ENCODE measurements at regions not wholly inside any gene's neighbourhood (a gene's known extent, or its start where the extent isn't known, plus 50 kb on each side); places are given as distances from the start of the nearest gene placed in this dataset.

DNA sequence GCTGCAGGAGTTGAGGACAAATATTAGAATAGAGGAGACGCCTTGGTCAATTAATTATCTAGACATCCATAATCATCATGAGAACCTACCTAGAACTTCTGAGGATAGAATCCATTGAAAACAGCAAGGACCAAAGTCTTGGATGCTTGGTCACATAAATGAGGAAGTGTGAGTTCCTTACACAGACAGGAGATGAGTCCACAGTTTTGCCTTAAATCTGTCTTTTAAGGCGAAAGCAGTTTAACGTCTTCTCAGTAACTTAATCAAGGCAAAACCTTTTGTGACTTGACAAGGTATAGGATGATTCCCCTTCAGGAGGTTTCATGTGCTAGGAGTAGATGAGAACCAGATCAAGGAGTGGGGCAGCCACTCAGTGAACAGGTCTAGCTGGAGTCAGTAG, 1783.2 kb upstream of the CELF4 start:
- Histone ChIP-seq H3K36me3 (ENCODE audit: insufficient read depth) (no peaks in the 10 kb centered on the region), H3K4me3 (ENCODE audit: low read depth, low read length) (no peak overlapping the region), H3K4me1 (ENCODE audit: insufficient read depth) (no peaks in the 10 kb centered on the region), H3K27ac (ENCODE audit: low read depth) (no peak overlapping the region)
- DNase-seq (ENCODE audit: extremely low spot score) = no peak
- WGBS = 95% methylated on average over 3 of the region's 3 CpGs

DNA sequence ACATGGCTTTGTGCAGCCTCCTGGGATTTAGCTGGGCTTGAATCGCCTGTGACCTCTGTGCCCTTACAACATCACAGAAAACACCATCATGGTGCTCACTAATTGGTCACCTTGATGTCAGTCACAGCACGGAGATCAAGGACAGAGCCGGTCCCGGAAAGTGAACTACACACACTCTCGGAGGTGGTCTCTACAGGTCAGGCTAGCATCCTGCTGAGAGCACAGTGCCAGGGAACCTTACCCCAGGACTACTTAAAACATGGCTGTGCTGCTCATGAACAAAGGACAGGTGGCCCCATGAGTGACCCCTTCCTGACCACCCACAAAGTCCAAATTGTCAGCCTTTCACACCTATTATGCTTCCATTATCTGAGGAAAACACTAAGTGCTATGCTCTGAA, 1782.1 kb upstream of the CELF4 start:
- DNase-seq (ENCODE audit: extremely low spot score) = no peak
- Histone ChIP-seq H3K4me1 (ENCODE audit: insufficient read depth) (no peaks in the 10 kb centered on the region), H3K36me3 (ENCODE audit: insufficient read depth) (no peaks in the 10 kb centered on the region), H3K4me3 (ENCODE audit: low read depth, low read length) (no peak overlapping the region), H3K27ac (ENCODE audit: low read depth) (no peak overlapping the region)
- 92% methylated on average over 5 of the region's 5 CpGs for WGBS

DNA sequence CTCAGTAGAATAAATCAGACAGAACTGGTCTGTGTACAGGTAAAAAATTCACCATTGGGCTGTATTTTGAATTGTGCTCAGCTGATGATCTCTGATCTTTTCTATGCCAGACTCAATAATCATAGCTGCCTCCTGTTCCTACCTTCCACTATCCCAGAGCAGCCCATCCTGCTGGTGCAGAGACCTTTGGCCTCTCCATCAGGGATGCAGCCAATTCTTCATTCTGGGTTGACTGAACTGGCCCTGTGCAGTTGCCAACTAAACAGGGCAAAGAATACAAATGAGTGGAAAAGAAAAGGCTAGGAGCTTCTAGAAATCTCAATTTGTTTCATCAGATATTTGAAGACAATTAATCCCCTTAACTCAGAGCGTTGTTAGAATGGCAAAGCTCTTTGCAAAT, 1781.3 kb upstream of the CELF4 start:
- H3K36me3 ChIP-seq (ENCODE audit: insufficient read depth) = no peaks in the 10 kb centered on the region
- H3K4me1 ChIP-seq (ENCODE audit: insufficient read depth) = no peaks in the 10 kb centered on the region
- no peak overlapping the region for H3K27ac ChIP-seq (ENCODE audit: low read depth)
- DNase-seq (ENCODE audit: extremely low spot score) = no peak
- 98% methylated on average over 1 of the region's 1 CpG for WGBS
- H3K4me3 ChIP-seq (ENCODE audit: low read depth, low read length) = no peak overlapping the region

DNA sequence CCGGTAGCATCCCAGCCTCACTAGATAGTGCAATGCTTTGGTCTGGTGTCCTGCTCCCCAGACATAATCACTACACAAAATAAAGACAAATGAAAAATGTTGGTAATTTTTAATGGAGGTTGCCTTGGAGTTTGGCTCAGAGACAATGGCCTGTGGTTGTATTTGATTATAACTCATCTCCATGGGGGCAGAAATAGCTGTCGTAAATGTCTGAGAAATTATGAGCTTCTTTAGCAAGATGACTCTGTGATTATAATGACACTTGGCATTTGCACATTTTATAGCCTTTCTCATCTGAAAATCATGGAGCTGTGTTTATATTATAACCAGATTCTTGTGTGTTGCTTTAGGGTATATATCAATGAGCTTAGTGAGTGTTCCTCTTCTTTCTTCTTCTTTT, 1779.7 kb upstream of the CELF4 start:
- no peak for DNase-seq (ENCODE audit: extremely low spot score)
- Histone ChIP-seq H3K27ac (ENCODE audit: low read depth) (no peak overlapping the region), H3K4me3 (ENCODE audit: low read depth, low read length) (no peak overlapping the region), H3K4me1 (ENCODE audit: insufficient read depth) (no peaks in the 10 kb centered on the region), H3K36me3 (ENCODE audit: insufficient read depth) (no peaks in the 10 kb centered on the region)
- 53% methylated on average over 2 of the region's 2 CpGs for WGBS

DNA sequence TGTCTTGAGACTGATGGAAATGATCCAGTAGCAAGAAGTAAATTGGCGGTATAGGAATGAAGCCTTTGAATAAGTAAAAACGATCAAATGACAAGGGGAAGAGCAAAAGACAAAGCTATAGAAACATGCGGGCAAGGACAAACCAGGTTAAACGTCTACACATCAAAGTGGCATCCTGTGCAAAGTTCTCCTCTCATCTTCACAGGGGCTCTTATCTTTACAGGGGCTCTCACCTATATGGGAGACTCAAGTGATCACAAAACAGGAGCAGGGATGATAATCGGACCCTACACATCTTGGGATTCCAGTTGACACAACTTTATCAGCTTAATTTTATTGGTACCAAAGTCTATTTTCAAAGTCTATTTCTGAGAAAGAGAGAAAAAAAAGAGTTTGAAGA, 1778.9 kb upstream of the CELF4 start:
- H3K4me3 ChIP-seq (ENCODE audit: low read depth, low read length) = no peak overlapping the region
- WGBS = 89% methylated on average over 5 of the region's 5 CpGs
- H3K36me3 ChIP-seq (ENCODE audit: insufficient read depth) = no peaks in the 10 kb centered on the region
- no peak overlapping the region for H3K27ac ChIP-seq (ENCODE audit: low read depth)
- no peak for DNase-seq (ENCODE audit: extremely low spot score)
- H3K4me1 ChIP-seq (ENCODE audit: insufficient read depth) = no peaks in the 10 kb centered on the region

DNA sequence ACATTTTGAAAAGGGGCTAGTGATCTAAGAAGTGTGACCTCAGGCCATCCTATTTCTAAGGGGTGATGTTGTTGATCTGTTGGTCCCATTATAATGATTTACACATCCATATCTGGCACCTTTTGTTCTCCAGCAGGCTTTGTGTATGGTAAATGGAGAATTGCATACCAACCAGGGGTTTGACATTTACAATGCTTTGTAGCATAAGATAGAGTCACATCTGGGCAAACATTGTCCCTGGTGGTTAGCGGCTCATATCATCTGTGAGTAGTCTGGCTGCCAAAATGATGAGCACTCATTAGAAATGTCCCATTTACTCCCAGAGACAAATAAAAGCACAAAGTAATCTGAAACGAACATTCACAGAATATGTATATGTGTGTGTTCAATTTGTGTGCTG, 1775.5 kb upstream of the CELF4 start:
- H3K36me3 ChIP-seq (ENCODE audit: insufficient read depth) = no peaks in the 10 kb centered on the region
- H3K27ac ChIP-seq (ENCODE audit: low read depth) = no peak overlapping the region
- H3K4me1 ChIP-seq (ENCODE audit: insufficient read depth) = no peaks in the 10 kb centered on the region
- H3K4me3 ChIP-seq (ENCODE audit: low read depth, low read length) = no peak overlapping the region
- WGBS = 92% methylated on average over 2 of the region's 2 CpGs
- no peak for DNase-seq (ENCODE audit: extremely low spot score)

DNA sequence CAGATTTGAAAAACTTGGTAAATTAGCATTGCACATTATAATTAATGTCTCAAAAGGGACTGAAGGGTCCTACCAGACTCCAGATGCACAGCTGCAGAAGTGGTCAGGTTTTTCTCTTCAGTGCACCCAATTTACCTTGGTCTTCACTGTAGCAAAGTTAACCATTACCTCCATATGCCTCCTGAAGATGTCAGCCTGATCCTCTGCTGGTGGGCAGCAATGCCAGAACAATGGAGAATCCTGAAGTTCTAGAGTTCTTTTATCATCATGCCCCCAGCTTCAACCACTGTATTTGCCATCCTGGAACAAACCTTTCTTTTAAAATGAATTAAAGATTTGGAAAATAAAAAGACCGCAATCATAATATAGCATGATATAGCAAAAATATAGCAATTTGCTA, 1774.8 kb upstream of the CELF4 start:
- 96% methylated on average over 1 of the region's 1 CpG for WGBS
- no peak for DNase-seq (ENCODE audit: extremely low spot score)
- no peaks in the 10 kb centered on the region for H3K36me3 ChIP-seq (ENCODE audit: insufficient read depth)

DNA sequence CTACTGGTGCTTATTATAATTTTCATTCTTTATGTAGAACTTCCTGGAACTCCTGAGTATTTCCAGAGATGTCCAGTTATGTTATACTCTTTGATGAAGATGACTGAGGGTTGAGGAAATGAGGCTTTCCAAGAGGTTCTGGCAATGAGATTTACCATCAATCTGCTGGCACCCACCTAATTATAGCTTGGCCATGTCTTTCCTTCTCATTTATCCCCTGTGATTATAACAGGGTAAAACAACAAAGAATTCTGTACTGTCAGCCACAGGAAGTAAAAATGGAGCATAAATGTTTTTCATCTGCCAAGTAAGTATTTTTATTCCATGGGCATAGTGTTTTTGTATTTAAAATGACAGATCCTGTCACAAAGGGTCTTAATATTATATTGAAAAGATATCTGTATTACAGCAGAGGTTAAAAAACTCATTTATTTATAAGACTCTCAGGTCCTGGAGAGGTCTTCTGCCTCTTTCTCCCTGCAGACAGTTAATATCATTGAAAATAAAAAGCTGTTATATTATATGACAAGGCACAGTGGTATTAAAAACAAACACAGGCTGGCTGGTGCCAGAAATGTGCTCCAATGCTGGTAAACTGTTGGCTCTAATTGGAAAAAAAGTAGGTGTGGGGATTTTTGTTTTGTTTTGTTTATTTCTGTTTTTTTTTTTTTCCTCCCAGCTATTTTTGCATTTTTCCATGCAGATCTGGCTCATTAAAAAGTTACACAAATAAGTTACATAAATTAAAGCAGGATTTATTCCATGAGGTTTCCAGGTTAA, 1764.1 kb upstream of the CELF4 start:
- no peak overlapping the region for H3K27ac ChIP-seq (ENCODE audit: low read depth)
- H3K36me3 ChIP-seq (ENCODE audit: insufficient read depth) = no peaks in the 10 kb centered on the region
- no peak for DNase-seq (ENCODE audit: extremely low spot score)
- H3K4me1 ChIP-seq (ENCODE audit: insufficient read depth) = no peaks in the 10 kb centered on the region
- no peak overlapping the region for H3K4me3 ChIP-seq (ENCODE audit: low read depth, low read length)

More for the DNA sequence above, 1774.8 kb upstream of the CELF4 start:
- Histone ChIP-seq H3K4me1 (ENCODE audit: insufficient read depth) (no peaks in the 10 kb centered on the region), H3K4me3 (ENCODE audit: low read depth, low read length) (no peak overlapping the region), H3K27ac (ENCODE audit: low read depth) (no peak overlapping the region)

DNA sequence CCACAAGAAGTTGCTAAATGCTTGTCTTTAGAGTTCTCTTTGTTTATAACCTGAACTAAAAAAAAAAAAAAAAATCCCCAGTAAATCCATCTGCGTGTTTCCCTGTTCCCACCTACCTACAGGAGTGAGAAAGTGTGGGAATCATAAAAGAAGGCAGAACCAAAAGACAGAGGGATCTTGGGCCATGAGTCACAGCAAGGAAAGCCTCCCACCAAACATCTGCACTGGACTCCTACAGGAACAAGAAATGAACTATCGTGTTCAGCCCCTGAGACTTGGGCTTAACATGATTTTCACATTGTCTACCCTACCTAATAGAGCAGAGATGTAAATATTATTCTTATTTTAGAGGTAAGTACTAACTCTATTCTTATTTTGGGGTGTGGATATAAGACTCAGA, 1761.2 kb upstream of the CELF4 start:
- no peak overlapping the region for H3K4me3 ChIP-seq (ENCODE audit: low read depth, low read length)
- no peak for DNase-seq (ENCODE audit: extremely low spot score)
- no peak overlapping the region for H3K27ac ChIP-seq (ENCODE audit: low read depth)
- 79% methylated on average over 2 of the region's 2 CpGs for WGBS
- H3K36me3 ChIP-seq (ENCODE audit: insufficient read depth) = no peaks in the 10 kb centered on the region
- no peaks in the 10 kb centered on the region for H3K4me1 ChIP-seq (ENCODE audit: insufficient read depth)

DNA sequence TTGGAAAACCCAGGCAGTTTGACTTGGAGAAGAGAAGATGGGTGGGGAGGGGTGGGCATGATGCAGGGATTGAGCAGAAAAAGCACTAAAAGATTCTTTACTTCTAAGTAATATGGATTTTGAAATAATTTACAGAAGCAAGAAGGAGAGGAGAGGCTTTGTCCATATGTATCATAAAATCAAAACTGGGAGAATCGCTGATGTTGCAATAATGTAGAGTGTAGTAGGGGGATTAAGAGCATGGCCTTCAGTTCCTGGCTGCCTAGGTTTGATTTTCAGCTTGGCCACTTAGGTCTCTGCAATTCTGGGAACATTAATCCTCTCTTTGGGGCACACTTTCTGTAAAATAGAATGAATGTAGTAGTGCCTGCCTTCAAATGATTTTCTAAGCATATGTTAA, 1760.4 kb upstream of the CELF4 start:
- Histone ChIP-seq H3K4me3 (ENCODE audit: low read depth, low read length) (no peak overlapping the region), H3K27ac (ENCODE audit: low read depth) (no peak overlapping the region)
- 96% methylated on average over 1 of the region's 1 CpG for WGBS

DNA sequence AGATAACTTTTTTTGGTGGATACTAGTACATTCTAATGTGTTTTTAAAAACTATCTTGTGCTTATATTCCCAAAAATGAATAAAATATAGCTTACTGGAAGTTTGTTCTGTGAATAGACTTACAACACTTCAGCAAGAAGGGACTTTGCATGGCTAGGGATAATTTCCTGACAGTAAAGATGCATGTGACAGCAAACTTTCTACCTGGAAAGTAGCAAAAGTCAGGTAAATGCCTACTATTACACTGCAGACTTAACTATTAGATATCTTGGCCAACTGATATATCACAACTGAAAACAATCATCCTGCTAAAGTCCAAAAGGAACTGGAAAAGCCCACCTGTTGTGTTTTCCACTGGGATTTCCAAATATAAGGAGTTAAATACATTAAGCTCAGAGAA, 1753.5 kb upstream of the CELF4 start:
- H3K36me3 ChIP-seq (ENCODE audit: insufficient read depth) = no peaks in the 10 kb centered on the region
- H3K4me3 ChIP-seq (ENCODE audit: low read depth, low read length) = no peak overlapping the region
- DNase-seq (ENCODE audit: extremely low spot score) = no peak
- no peaks in the 10 kb centered on the region for H3K4me1 ChIP-seq (ENCODE audit: insufficient read depth)
- H3K27ac ChIP-seq (ENCODE audit: low read depth) = no peak overlapping the region

More for the DNA sequence above, 1760.4 kb upstream of the CELF4 start:
- Histone ChIP-seq H3K4me1 (ENCODE audit: insufficient read depth) (no peaks in the 10 kb centered on the region), H3K36me3 (ENCODE audit: insufficient read depth) (no peaks in the 10 kb centered on the region)
- DNase-seq (ENCODE audit: extremely low spot score) = no peak

DNA sequence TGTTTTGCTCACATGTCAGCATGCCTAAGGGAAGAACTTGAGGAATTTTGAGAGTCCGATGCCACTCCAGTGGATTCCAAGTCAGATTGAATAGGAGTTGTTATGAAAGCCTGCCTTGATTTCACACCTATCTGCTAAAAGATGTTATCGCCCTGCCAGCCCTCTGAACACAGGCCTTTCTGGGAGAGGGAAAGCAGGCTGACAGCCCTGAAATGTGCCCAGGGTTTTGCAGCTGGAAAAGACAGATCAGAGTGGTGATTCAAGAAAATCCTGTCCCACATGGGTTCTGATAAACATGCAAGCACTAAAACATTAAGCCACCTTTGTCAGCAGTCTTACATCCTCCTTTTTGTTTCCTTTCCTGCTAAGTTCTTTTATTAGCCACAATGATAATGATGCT, 1752.9 kb upstream of the CELF4 start:
- WGBS = 84% methylated on average over 2 of the region's 2 CpGs
- H3K4me1 ChIP-seq (ENCODE audit: insufficient read depth) = no peaks in the 10 kb centered on the region
- no peaks in the 10 kb centered on the region for H3K36me3 ChIP-seq (ENCODE audit: insufficient read depth)
- H3K4me3 ChIP-seq (ENCODE audit: low read depth, low read length) = no peak overlapping the region
- no peak for DNase-seq (ENCODE audit: extremely low spot score)
- no peak overlapping the region for H3K27ac ChIP-seq (ENCODE audit: low read depth)

DNA sequence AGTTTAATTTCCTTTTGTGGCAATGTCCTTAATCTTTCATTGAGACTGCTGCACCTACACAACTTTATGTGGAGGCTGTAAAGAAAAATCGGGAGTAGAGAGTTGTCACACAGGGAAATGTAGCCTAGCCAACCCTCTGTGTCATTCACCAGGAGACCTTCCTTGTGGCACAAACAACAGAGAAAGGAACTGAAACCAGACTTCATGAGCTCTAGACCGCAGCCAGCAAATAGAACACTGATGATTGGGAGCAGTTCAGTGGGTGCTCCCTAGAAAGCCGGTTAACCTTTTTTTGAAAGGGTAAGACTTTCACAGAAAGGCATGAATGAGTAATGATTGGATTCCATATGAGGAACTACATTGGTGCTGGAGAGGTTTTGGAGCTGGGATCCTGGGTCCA, 1752.4 kb upstream of the CELF4 start:
- Histone ChIP-seq H3K27ac (ENCODE audit: low read depth) (no peak overlapping the region), H3K36me3 (ENCODE audit: insufficient read depth) (no peaks in the 10 kb centered on the region), H3K4me1 (ENCODE audit: insufficient read depth) (no peaks in the 10 kb centered on the region), H3K4me3 (ENCODE audit: low read depth, low read length) (no peak overlapping the region)
- WGBS = 85% methylated on average over 3 of the region's 3 CpGs
- DNase-seq (ENCODE audit: extremely low spot score) = no peak

DNA sequence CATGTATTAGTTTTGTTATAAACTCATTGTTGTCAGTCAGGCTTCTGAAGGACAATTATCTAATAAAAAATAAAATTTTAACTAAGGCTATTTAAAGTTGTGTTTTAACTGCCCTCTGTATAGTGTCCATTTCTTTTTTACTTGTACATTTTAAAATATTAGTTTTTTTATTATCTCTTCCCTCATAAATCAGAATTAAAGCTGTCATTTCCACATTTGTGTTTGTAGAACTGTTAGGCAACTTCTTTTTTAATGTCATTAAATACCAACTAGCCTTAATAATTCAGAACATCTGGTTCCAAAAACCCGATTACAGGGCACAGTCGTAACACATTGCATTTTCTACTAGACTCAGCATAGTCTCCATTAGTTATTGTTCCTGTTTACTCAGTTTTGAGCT, 1749.0 kb upstream of the CELF4 start:
- Histone ChIP-seq H3K36me3 (ENCODE audit: insufficient read depth) (no peaks in the 10 kb centered on the region), H3K4me3 (ENCODE audit: low read depth, low read length) (no peak overlapping the region), H3K4me1 (ENCODE audit: insufficient read depth) (no peaks in the 10 kb centered on the region), H3K27ac (ENCODE audit: low read depth) (no peak overlapping the region)
- DNase-seq (ENCODE audit: extremely low spot score) = no peak
- 64% methylated on average over 2 of the region's 2 CpGs for WGBS

DNA sequence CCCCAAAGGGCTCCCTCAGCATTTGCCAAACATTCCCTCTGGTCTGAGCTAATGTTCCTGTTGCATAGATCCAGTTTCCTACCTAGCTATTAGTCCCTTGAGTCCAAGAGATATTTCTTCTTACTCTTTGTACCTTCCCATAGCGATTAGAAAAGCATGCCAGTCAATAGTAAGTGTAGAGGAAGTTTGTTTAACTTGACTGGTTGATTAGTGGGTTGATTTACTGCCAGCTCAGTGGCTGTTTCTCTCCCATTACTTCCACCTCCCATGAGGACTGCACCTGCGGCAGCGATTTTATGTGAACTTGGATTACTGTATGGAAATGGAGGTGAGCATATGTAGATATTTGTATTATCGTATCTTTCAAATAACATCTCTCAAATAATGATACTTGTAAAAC, 1748.4 kb upstream of the CELF4 start:
- WGBS = 82% methylated on average over 4 of the region's 4 CpGs
- Histone ChIP-seq H3K27ac (ENCODE audit: low read depth) (no peak overlapping the region), H3K4me3 (ENCODE audit: low read depth, low read length) (no peak overlapping the region), H3K4me1 (ENCODE audit: insufficient read depth) (no peaks in the 10 kb centered on the region), H3K36me3 (ENCODE audit: insufficient read depth) (no peaks in the 10 kb centered on the region)
- no peak for DNase-seq (ENCODE audit: extremely low spot score)
